ENCODE measurements at regions not wholly inside any gene's neighbourhood (a gene's known extent, or its start where the extent isn't known, plus 50 kb on each side); places are given as distances from the start of the nearest gene placed in this dataset.
"Not testable (repeated sequence)": the region's sequence is repeated elsewhere in the genome, so short reads cannot be mapped to it uniquely, and the experiment has no call there.

GRCh38 chr6:126914172-126914571 lies 204.3 kb upstream of the RSPO3 start:
- no peak for ATAC-seq

- ATAC-seq, result no peak
Observed at GRCh38 chr6:126914801-126915200, 203.7 kb upstream of the RSPO3 start.

DNA sequence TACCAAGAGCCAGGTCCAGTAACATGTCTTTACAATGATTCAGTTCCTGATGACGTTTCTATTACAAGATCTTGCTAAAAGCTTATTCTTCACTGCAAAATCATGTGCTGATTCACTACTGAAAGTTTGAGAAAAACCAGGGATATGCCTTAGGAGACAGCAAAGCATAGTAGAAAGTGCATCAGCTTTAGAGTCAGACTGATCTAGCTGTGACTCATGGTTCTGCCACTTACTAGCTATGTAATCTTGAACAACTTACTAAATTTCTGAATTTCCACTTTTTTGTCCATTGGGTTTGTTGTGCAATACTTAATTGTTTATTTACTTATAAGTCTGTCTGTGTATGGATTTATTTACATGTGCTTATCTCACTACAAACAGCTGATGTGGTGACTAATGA lies 198.5 kb upstream of the RSPO3 start:
- no peak for ATAC-seq

GRCh38 chr6:126923807-126924206 lies 194.7 kb upstream of the RSPO3 start:
- no peak for ATAC-seq

- ATAC-seq, result no peak
Observed at GRCh38 chr6:126926926-126927325, 191.5 kb upstream of the RSPO3 start.

DNA sequence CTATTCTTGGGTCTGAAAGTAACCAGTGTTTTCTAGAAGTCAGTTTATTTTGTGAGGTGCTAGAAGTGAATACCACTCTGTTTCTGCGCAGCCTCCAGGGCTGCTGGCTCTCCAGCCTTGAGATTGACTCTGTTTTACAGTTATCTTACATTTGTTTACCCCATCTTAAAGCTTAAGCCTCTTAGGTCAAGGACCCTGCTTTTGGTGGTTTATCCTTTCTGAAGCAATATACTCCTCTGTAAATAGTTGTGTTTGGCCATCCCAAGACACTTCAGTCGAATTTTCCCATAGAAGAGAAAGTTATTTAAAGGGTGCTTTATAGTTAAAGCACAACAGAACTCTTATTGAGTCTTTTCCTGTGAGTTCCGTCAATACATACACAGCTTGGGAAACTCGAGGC lies 190.6 kb upstream of the RSPO3 start:
- no peak for ATAC-seq

DNA sequence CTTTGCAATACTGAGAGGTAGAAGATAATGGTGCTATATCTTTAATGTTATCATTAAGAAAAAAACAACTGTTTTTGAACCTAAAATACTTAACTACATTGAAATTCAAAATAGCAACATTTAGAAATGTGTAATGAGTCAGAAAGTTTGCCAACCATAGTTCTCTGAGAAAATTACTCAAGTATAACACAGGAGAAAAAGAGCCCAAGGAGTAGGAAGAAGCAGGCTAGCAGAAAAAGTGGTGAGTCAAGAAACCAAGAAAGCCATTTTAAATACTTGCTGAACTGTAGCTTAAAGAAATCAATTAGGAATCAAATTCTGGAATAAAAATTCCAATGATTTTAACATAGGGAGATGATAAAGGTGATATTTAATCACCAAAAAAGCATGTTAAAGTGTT lies 181.0 kb upstream of the RSPO3 start:
- no peak for ATAC-seq

- ATAC-seq, result no peak
Observed at GRCh38 chr6:126939784-126940183, 178.7 kb upstream of the RSPO3 start.

DNA sequence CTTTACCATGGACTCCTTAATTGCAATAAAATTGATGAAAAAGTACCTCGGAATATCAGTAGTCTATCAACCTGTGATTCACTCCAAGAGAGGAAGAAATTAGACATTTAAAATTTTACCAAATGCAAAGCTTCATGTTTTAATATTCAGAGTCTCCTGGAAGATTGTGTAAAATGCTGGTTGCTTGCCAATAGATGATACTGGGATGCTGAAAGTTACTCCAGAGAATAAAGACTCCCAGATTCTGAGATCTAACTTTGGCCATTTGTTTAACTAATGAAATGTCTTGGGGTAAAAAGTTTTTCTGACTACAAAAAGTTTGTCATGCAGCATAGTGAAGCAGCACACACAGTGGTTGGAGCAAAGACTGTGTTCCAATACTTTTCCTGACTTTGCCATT lies 176.7 kb upstream of the RSPO3 start:
- no peak for ATAC-seq

- no peak for ATAC-seq
Observed at GRCh38 chr6:126944512-126944911, 174.0 kb upstream of the RSPO3 start.

DNA sequence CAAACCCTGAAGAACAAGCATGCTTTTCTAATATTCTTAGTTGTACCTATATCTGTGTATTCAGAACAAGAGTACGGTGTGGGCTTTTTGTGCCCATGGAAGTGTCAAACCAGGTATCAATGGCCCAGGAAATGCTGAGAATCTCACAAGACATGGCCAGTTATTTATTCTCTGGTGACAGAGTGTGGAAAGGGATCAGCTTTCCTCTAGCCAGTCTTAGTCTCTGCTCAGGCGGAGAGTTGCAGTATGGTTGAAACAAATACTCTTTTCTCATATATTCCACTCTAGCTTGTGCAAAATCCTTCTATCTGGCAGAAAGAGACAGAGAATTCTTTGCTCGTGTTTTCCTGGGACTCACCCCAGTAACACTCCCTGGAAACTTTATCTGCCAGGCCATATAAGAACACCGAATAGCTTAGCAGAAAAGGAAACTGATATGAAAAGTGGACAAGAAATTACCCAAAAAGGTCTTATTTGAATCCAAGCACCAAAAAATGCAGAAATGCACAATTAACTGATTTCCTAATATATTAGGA lies 173.3 kb upstream of the RSPO3 start:
- no peak for ATAC-seq

DNA sequence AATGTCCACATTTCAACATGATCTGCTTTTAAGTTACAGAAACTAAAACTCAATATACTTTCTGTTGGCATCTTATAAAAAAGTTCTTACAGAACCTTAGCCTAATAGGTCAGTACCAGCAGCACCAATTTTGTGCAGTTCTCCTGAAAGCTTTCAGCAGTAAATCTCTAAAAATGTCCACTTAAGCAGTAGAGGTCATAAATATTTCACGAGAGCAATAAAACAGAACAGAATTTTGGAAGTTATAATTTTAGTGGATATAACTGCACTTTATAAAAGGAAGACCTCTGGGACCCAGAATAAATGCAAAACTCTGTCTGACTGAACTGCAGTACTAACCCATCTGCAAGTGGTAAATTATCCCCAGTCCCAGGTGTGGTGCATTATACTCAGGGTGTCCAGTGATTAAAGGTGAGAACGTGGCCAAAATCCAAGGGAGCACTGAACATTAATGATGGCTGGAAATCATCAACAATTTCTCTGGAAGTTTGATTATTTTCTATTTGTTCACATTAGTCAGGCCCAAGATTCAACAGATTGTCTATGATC lies 172.6 kb upstream of the RSPO3 start:
- ATAC-seq, result no peak

DNA sequence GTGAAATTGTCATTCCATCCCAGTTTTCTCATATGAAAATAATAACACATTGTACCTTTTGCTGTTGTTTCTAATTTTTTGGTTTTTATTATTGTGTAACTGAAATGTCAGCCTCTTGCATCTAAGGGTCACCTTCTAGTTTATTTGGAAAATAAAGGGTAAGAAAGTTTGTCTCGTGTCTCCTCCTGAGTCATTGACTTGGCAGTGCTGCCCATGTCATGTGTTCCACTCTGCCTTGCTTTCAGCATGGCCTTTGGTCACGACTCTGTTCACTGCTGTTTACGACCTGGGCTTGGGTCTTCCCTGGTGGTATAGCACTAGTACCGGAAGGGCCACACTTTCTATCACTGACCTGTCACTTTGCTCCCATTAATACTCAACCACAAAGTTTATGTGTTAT lies 171.4 kb upstream of the RSPO3 start:
- no peak for ATAC-seq

GRCh38 chr6:126949786-126950185 lies 168.7 kb upstream of the RSPO3 start:
- ATAC-seq, result no peak

- ATAC-seq, result no peak
Observed at GRCh38 chr6:126955621-126956020, 162.8 kb upstream of the RSPO3 start.

DNA sequence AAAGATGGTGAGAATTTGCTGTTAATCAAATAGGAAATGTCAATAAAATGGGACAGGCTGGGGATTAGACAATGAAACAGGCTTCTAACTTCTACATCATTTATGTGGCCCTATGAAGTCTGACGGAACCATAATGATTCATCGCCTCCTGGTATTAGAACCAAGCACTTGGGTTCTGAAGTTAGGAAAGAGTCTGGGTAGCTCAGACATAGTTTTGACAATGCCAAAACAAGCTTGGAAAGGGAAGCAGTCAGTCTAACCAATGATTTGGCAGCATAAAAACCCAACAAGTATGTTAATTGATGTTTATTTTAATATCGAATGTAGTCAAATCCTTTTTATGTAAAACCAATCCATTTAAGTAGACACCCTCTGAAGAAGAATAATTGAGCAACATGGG lies 160.8 kb upstream of the RSPO3 start:
- ATAC-seq, result no peak

- ATAC-seq, result no peak
Observed at GRCh38 chr6:126959765-126960164, 158.7 kb upstream of the RSPO3 start.

DNA sequence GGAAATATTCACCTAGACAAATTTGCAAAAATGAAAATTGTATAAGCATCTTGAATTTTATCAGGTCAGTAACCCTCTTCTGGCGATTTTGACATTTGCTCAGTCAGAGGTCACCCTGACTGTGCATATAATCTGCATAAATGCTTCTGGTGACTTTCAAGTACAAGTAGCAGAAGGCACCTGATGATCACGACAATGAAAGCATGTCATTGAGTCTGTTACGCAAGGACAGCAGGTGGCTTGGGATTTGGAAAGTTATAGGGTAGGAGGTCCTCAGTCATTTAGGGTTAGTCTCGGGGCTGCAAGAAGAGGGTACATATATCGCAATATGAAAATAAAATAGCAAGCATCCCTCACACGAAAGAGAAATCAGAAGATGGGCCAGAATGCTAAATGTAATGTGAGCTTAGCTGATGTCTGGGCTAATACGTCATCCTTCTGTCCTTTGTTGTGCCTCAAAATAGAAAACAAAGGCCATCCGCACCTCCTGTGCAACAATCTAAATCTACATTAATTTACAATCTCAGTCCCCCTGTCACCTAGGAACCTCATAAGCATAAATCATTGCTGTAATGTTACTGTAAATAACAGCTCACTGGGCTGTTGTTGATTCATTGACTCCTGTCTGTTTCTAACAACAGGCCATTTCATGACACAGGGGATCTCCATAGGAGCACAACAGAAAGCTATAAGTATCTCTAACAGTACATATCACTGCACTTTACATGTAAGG lies 155.2 kb upstream of the RSPO3 start:
- no peak for ATAC-seq

DNA sequence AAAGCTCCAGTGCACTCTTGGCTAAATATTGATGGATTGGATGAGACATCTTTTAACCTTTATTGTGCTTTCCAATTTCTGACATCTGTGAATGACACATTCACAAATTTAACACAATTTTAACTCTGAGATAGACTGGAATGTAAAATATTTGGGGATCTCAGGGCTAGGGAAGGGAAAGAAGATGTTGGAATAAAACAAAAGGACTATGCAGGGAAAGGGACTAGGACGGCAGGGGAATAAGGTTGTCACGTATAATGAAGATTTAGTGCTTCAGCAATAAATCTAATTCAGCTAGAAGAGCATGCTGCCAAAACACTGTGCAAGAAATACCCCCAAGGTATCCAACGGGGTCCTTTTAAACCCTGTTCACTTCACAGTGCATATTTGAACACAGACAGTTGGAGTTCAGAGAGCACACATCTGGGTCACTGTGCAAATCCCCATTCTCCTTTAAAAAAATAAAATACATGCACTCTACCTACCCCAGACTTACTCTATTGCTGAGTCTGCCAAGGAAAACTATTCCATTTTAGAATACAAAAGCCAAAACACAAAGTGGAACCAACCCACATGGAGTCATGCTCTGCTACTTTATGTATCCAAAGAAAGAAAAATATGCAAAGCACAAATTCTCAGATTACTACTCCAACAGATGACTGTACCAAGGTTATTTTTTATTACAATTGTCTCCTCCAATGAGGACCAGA lies 151.0 kb upstream of the RSPO3 start:
- ATAC-seq, result no peak

DNA sequence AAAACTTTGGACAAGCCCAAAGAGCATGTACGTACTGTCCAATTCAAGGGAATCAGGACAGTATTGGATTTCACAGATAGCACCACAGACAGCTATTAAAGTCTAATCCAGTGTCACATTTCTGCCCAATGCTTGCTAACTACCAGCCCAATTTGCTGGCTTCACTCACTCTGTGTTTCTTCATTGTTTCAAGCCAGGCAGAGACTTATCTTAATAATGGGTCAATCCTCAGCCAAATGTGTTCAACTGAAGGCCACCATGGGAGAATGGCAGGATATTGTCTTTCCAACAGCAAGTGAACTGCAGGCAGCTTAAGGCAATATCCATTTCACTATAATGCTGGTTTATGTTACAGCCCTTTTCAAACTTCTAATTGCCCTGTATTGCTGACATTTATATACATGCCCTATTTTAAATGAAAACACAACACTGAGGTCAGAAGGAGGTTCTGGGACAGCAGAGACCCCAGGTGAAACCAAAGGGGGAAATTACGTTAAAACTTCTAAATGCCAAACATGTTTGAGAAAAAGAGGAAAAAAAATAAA lies 142.1 kb upstream of the RSPO3 start:
- no peak for ATAC-seq

DNA sequence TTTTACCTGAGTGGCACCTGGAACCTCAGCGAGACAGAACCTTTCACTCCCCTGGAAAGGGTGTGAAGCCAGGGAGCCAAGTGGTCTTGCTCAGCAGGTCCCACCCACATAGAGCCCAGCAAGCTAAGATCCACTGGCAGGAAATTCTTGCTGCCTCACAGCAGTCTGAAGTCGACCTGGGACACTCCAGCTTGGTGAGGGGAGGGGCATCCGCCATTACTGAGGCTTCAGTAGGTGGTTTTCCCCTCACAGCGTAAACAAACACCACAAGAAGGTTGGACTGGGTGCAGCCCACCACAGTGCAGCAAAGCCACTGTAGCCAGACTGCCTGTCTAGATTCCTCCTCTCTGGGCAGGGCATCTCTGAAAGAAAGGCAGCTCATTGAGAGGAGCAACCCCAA lies 134.7 kb upstream of the RSPO3 start:
- no peak for ATAC-seq

DNA sequence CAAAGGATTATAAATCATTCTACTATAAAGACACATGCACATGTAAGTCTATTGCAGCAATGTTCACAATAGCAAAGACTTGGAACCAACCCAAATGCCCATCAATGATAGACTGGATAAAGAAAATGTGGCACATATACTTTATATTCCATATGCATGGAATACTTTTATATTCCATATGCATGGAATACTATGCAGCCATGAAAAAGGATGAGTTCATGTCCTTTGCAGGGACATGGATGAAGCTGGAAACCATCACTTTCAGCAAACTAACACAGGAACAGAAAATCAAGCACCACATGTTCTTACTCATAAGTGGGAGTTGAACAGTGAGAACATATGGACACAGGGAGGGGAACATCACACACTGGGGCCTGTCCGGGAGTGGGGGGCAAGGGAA lies 130.3 kb upstream of the RSPO3 start:
- ATAC-seq, result not testable (repeated sequence)

GRCh38 chr6:127000631-127001030 lies 117.8 kb upstream of the RSPO3 start:
- no peak for ATAC-seq

GRCh38 chr6:127013865-127014264 lies 104.6 kb upstream of the RSPO3 start:
- ATAC-seq, result no peak

Data from esophagus mucosa (tissue), 1 donor.